HepG2 (cell line): ENCODE measurements at regions not wholly inside any gene's neighbourhood (a gene's known extent, or its start where the extent isn't known, plus 50 kb on each side); places are given as distances from the start of the nearest gene placed in this dataset.

Source experiments
- ARID2 ChIP-seq: sonication (generic); formaldehyde crosslinking; IDR thresholded peaks from 2 replicates; pipeline ENCODE4 v1.8.1; 2022; ENCODE audit warnings: mild to moderate bottlenecking, missing genetic modification reagents, borderline replicate concordance
- ATAD3A ChIP-seq: sonication (generic); formaldehyde crosslinking; IDR thresholded peaks from 2 replicates; pipeline ENCODE4 v1.4.0; 2020; ENCODE audit warnings: missing genetic modification reagents
- HNF4G ChIP-seq, 2 experiments: sonication (generic) in 1 of 2; formaldehyde crosslinking in 1 of 2; IDR thresholded peaks; 2 replicates each; pipeline versions ENCODE4 v1.4.0 to v1.6.1; 2011 to 2020; ENCODE audit warnings: borderline replicate concordance in 2 of 2, low read depth in 2 of 2, mild to moderate bottlenecking in 2 of 2, low read length in 1 of 2, missing genetic modification reagents in 1 of 2, moderate library complexity in 1 of 2
- NPAS2 ChIP-seq: sonication (generic); formaldehyde crosslinking; IDR thresholded peaks from 2 replicates; pipeline ENCODE4 v1.8.0; 2022; ENCODE audit warnings: mild to moderate bottlenecking, missing genetic modification reagents, borderline replicate concordance
- RNF219 ChIP-seq: sonication (generic); formaldehyde crosslinking; IDR thresholded peaks from 2 replicates; pipeline ENCODE4 v1.5.0; 2020; ENCODE audit warnings: mild to moderate bottlenecking, missing genetic modification reagents
- TCF7 ChIP-seq: sonication (generic); IDR thresholded peaks from 2 replicates; pipeline ENCODE4 v1.6.1; 2016; ENCODE audit warnings: antibody characterized with exemption, low read depth
- ZBTB46 ChIP-seq: sonication (generic); formaldehyde crosslinking; IDR thresholded peaks from 2 replicates; pipeline ENCODE4 v1.4.0; 2020; ENCODE audit warnings: mild to moderate bottlenecking, missing genetic modification reagents, borderline replicate concordance
- ZFP91 ChIP-seq: sonication (generic); formaldehyde crosslinking; IDR thresholded peaks from 2 replicates; pipeline ENCODE4 v1.9.0; 2022; ENCODE audit warnings: missing genetic modification reagents, mild to moderate bottlenecking, borderline replicate concordance
- ZHX2 ChIP-seq, 2 experiments: sonication (generic) in 1 of 2; formaldehyde crosslinking in 1 of 2; IDR thresholded peaks; 2 replicates each; pipeline versions ENCODE4 v1.6.1 to v1.9.0; 2014 to 2022; ENCODE audit warnings: antibody characterized with exemption in 1 of 2, borderline replicate concordance in 1 of 2, inconsistent platforms in 1 of 2, low read depth in 1 of 2, missing genetic modification reagents in 1 of 2
- ZNF530 ChIP-seq: sonication (generic); formaldehyde crosslinking; IDR thresholded peaks from 2 replicates; pipeline ENCODE4 v1.5.0; 2020; ENCODE audit warnings: low read depth, mild to moderate bottlenecking, missing genetic modification reagents
- ZNF670 ChIP-seq: sonication (generic); formaldehyde crosslinking; IDR thresholded peaks from 2 replicates; pipeline ENCODE4 v1.8.0; 2022; ENCODE audit warnings: mild to moderate bottlenecking, missing genetic modification reagents, borderline replicate concordance

- TF ChIP-seq ZHX2 (IDR thresholded peaks at IDR 0.05; ENCODE audit: low read depth) (no peak), ZHX2 (CRISPR knock-in tag; IDR thresholded peaks at IDR 0.05; ENCODE audit: borderline replicate concordance) (no peak), ATAD3A (CRISPR knock-in tag) (no peak), ZNF670 (no peak), HNF4G (IDR thresholded peaks at IDR 0.05; ENCODE audit: borderline replicate concordance, low read depth, low read length) (no peak), HNF4G (CRISPR knock-in tag; IDR thresholded peaks at IDR 0.05; ENCODE audit: borderline replicate concordance, low read depth) (no peak), RNF219 (CRISPR knock-in tag) (no peak), ZNF530 (CRISPR knock-in tag) (no peak), ARID2 (CRISPR knock-in tag) (no peak), ZFP91 (no peak), NPAS2 (no peak), TCF7 (no peak), ZBTB46 (CRISPR knock-in tag) (no peak)
These were observed 526.5 kb downstream of the TRIML1 start (continued) for GRCh38 chr4:188665491-188666457.
